GM18520 (cell line): ENCODE measurements at regions not wholly inside any gene's neighbourhood (a gene's known extent, or its start where the extent isn't known, plus 50 kb on each side); places are given as distances from the start of the nearest gene placed in this dataset.
"Not testable (repeated sequence)": the region's sequence is repeated elsewhere in the genome, so short reads cannot be mapped to it uniquely, and the experiment has no call there.

Source experiments
- ATAC-seq: cut with Tn5 transposase; IDR thresholded peaks from one replicate; pipeline ENCODE4 v1.9.1; 2021; ENCODE audit not compliant: unreplicated experiment

- no peak for ATAC-seq
Measured at GRCh38 chr13:83731113-83731512, 151.2 kb downstream of the SLITRK1 start.

- no peak for ATAC-seq
Measured at GRCh38 chr13:83730674-83731073, 151.6 kb downstream of the SLITRK1 start.

- ATAC-seq, result no peak
Measured at GRCh38 chr13:83722443-83722842, 159.8 kb downstream of the SLITRK1 start.

- ATAC-seq, result no peak
Measured at GRCh38 chr13:83716121-83716520, 166.2 kb downstream of the SLITRK1 start.

GRCh38 chr13:83714236-83714635 lies 168.0 kb downstream of the SLITRK1 start:
- no peak for ATAC-seq

- no peak for ATAC-seq
Measured at GRCh38 chr13:83710133-83710515, 172.2 kb downstream of the SLITRK1 start.

- no peak for ATAC-seq
Measured at GRCh38 chr13:83709426-83710132, 172.7 kb downstream of the SLITRK1 start.

- ATAC-seq, result no peak
Measured at GRCh38 chr13:83702021-83702420, 180.3 kb downstream of the SLITRK1 start.

- ATAC-seq, result no peak
Measured at GRCh38 chr13:83692800-83693199, 189.5 kb downstream of the SLITRK1 start.

- ATAC-seq, result no peak
Measured at GRCh38 chr13:83691966-83692365, 190.3 kb downstream of the SLITRK1 start.

GRCh38 chr13:83681547-83681946 lies 200.7 kb downstream of the SLITRK1 start:
- ATAC-seq, result no peak

GRCh38 chr13:83677985-83678384 lies 204.3 kb downstream of the SLITRK1 start:
- ATAC-seq, result no peak

GRCh38 chr13:83672612-83673011 lies 209.7 kb downstream of the SLITRK1 start:
- no peak for ATAC-seq

GRCh38 chr13:83667606-83668005 lies 214.7 kb downstream of the SLITRK1 start:
- ATAC-seq, result no peak

- ATAC-seq, result no peak
Measured at GRCh38 chr13:83666141-83666540, 216.1 kb downstream of the SLITRK1 start.

- no peak for ATAC-seq
Measured at GRCh38 chr13:83657281-83657680, 225.0 kb downstream of the SLITRK1 start.

- not testable (repeated sequence) for ATAC-seq
Measured at GRCh38 chr13:83642617-83643016, 239.7 kb downstream of the SLITRK1 start.

- ATAC-seq, result no peak
Measured at GRCh38 chr13:83634601-83635000, 247.7 kb downstream of the SLITRK1 start.

- ATAC-seq, result no peak
Measured at GRCh38 chr13:83633746-83634145, 248.5 kb downstream of the SLITRK1 start.

- no peak for ATAC-seq
Measured at GRCh38 chr13:83622422-83622784, 259.9 kb downstream of the SLITRK1 start.

GRCh38 chr13:83621765-83622421 lies 260.4 kb downstream of the SLITRK1 start:
- no peak for ATAC-seq

GRCh38 chr13:83620530-83621220 lies 261.6 kb downstream of the SLITRK1 start:
- no peak for ATAC-seq
